ENCODE measurements at regions not wholly inside any gene's neighbourhood (a gene's known extent, or its start where the extent isn't known, plus 50 kb on each side); places are given as distances from the start of the nearest gene placed in this dataset.
"Not testable (repeated sequence)": the region's sequence is repeated elsewhere in the genome, so short reads cannot be mapped to it uniquely, and the experiment has no call there.

DNA sequence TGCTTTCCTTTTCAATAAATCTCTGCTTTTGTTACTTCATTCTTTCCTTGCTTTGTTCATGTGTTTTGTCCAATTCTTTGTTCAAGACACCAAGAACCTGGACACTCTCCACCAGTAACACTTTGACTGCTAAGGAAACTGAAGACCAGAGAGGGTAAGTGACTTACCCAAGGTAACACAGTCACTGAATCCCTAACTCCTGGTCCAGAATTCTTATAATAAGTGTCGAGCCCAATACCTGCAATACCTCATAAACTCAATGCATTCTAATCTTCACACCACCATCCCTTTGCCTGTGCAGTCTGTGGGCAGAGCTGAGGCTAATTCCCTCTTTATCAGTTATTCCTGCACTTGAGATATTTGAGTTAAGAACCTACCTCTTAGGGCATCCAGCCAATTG, 237.8 kb downstream of the UACA start:
- no peak for DNase-seq (ENCODE audit: low spot score)

- no peak for DNase-seq (ENCODE audit: low spot score)
These were observed 238.9 kb downstream of the UACA start for GRCh38 chr15:70524470-70524869.

DNA sequence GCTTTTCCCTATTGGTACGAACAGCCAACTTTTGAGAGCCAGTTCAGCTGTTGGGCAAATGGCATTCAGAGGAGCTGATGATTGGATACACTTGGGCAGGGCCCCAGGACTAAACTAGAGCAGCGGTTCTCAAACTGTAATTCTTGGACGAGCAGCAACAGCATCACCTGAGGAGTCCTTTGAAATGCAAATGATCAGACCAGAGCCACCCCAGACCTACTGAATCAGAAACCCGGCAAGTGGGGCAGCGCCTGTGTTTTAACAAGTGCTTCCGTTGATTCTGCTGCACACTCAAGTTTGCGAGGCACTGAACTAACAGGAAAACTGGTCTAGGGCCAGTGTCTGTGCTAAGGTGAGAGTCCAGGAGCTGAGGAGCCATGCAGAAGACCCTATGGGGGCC, 239.7 kb downstream of the UACA start:
- no peak for DNase-seq (ENCODE audit: low spot score)

DNA sequence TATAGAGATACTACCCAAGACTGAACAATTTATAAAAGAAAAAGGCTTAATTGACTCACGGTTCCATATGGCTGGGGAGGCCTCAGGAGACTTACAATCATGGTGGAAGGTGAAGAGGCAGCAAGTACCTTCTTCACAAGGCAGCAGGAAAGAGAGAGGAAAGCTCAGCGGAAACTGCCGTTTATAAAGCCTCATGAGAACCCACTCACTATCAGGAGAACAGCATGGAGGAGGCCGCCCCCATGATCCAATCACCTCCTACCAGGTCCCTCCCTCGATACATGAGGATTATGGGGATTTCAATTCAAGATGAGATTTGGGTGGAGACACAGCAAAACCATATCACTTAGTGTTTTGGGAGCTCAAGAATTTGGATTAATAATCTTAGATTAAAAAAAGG, 240.2 kb downstream of the UACA start:
- DNase-seq (ENCODE audit: low spot score) = no peak

DNA sequence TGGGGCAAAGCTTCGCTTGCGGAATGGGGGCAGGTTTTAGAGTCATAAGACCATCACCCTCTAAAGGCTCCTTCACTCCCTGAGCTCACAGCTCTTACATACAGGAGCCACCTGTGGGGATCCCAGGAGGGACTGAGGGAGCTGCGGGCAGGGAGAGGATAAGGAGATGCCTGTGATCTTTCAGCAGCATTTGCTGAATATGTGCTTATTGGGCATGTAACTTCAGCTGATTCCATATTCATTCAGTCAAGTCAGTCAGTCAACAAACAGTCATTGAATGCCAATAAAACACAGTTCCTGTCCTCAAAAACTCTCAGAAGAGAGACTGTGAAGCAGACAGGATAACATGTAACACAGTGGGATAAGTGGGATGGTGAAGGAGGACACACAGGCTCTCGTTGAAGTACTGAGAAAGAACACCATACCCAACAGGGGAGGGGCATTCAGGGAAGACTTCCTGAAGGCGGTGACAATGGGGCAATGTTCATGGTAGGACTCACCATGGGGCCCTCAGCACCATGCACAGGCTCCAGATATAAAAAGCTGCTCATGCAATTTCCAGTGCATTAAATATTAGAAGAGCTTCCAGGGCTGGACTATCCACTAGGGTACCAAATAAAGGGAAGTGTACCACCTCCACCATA, 240.9 kb downstream of the UACA start:
- DNase-seq (ENCODE audit: low spot score) = no peak

- no peak for DNase-seq (ENCODE audit: low spot score)
These were observed 241.6 kb downstream of the UACA start for GRCh38 chr15:70521576-70522322.

DNA sequence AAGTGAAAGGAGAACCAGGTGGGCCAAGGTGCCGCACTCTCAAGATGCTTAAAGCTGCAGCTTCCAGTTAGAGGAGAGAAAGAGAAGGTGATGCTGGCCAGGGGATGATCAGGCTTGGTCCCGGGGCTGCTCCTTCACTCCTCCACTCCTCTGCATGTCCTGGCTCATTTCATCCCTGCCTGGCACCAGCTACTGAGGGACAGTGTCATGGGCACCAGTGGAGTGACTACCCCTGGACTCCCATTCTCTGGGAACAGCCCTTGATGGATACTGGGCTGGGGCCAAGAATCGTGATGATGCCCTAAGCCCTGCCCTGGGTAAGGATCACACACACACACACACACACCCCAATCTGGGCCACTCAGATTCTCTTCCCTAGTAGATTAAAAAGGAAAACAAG, 243.7 kb downstream of the UACA start:
- no peak for DNase-seq (ENCODE audit: low spot score)

GRCh38 chr15:70519004-70519365, 244.4 kb downstream of the UACA start:
- DNase-seq (ENCODE audit: low spot score) = no peak

GRCh38 chr15:70518201-70519003, 245.0 kb downstream of the UACA start:
- DNase-seq (ENCODE audit: low spot score) = no peak

- no peak for DNase-seq (ENCODE audit: low spot score)
These were observed 246.2 kb downstream of the UACA start for GRCh38 chr15:70517194-70517590.

GRCh38 chr15:70516408-70517193, 246.8 kb downstream of the UACA start:
- DNase-seq (ENCODE audit: low spot score) = no peak

- DNase-seq (ENCODE audit: low spot score) = no peak
These were observed 249.1 kb downstream of the UACA start for GRCh38 chr15:70514251-70514650.

GRCh38 chr15:70513819-70514218, 249.5 kb downstream of the UACA start:
- no peak for DNase-seq (ENCODE audit: low spot score)

DNA sequence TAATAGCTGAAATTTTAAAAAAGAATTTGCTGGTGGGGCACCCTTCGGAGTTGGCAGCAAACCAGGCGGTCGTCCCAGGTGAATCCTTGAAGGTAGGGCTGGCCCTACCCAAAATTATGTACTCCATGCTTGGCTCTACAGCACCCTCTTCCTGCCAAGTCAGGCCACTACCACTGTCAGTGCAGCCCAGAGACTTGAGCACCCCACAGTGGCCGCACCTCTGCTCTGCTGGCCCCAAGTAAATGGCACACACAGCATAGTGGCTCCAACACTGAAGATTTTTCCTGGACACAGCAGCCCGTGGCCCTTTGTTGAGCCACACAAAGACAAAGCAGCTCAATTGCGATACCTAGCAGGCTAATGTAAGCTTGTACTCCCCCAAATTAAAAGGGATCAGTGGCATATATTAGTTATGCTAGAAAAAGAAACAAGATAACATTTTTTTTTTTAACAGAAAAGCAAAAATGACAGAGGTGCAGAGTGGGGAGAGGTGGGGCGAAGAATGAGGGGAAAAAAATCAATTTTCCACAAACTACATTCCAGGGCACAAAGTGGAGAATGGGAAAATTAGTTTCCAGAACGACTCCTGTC, 250.5 kb downstream of the UACA start:
- peak; percentile 87 for DNase-seq (ENCODE audit: low spot score)

DNA sequence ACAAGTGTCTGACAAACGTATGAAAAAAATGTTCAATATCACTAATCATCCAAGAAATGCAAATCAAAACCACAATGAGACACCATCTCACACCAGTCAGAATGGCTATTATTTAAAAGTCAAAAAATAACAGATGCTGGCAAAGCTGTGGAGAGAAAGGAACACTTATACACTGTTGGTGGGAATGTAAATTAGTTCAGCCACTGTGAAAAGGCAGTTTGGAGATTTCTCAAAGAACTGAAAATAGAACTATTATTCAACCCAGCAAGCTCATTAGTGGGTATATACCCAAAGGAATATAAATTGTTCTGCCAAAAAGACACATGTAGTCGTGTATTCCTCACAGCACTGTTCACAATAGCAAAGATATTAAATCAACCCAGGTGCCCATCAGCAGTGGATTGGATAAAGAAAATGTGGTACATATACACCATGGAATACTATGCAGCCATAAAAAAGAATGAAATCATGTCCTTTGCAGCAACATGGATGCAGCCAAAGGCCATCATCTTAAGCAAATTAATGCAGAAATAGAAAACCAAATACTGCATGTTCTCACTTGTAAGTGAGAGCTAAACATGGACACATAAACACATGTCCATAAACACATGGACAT, 251.3 kb downstream of the UACA start:
- not testable (repeated sequence) for DNase-seq (ENCODE audit: low spot score)

DNA sequence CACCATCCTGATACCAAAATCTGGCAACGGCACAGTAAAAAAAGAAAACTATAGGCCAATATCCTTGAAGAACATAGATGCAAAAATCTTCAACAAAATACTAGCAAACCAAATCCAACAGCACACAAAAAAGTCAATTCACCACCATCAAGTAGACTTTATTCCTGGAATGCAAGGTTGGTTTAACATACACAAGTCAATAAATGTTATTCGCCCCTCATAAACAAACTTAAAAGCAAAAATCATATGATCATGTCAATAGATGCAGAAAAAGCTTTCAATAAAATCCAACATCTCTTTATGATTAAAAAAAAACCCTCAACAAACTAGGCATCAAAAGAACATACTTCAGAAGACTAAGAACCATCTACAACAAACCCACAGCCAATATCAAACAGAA, 252.9 kb downstream of the UACA start:
- no peak for DNase-seq (ENCODE audit: low spot score)

GRCh38 chr15:70509731-70510143, 253.6 kb downstream of the UACA start:
- no peak for DNase-seq (ENCODE audit: low spot score)

DNA sequence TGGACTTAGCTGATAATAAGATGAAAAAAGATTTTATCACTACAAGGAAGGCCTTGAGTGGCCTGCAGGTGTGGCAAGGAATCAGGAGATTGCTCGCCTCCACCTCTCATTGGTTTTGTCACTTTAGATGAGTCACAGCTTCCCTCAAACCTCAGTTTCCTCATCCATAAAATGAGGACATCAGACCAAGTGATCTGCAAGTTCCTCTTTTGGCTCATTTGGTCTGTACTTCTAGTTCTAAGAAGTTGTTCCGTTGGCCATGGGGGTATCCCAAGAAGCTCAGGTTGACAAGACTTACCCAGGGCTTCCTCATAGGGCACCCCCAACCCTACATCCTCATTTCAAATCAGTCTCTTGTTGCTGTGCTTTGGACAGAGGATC, 254.1 kb downstream of the UACA start:
- no peak for DNase-seq (ENCODE audit: low spot score)

DNA sequence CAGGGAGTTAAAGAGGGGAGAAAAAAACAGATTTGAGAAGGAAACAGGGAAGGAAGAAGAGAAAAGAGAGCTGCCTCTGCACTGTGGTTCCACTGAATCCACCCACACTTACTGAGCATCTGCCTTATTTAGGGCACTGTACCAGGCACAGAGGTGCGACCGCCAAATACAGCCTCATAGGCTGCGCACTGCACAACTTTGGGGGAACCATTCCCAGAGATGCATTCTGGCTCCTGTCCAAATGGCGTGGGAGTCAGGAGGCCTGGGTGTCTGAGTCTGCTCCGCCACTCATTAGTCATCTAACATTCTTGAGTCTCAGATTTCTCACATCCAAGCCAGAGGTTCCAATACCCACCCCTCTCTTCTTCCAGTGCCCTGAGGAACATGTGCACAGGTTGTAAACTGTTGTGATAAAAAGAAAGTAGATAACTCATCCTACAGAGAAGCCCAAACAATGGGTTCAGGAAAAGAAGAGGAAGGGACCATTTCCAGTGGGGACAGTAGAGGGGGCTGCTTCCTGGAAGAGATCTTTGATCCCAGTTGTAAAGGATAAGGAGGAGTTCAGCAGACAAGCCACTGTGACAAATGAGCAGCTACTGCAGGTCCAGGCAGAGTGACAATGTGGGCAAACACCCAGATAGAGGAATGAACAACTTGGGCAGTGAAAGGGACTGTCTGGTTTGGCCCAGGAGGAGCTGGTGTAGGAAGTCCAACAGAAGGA, 254.6 kb downstream of the UACA start:
- DNase-seq (ENCODE audit: low spot score) = no peak

DNA sequence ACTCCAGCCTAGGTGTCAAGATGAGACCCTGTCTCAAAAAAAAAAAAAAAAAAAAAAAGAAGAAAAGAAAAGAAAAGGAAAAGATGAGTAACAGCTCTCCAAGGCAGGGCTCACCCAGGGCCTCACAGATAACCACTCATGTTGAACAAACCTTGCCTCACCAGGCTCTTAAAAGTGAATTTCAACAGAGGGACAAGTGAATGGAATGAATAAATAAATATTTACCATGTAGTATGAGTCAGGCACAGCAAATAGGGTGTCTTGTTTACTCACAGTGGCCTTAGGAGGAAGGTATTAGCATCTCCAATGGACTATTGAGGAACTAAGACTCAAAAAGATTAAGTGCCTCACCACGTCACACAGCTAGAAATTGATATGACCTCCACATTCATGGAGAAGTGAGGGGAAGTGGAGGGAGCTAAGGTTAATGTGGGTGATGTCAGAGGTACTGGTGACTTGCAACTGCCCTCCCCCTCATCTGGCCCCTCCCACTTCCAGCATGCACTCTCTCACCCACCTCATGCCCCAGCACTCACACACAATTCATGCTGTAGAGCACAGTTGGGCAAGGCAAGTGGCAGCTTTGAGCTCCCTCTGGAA, 255.5 kb downstream of the UACA start:
- peak; percentile 53 for DNase-seq (ENCODE audit: low spot score)
